H1 (cell line): ENCODE measurements at regions not wholly inside any gene's neighbourhood (a gene's known extent, or its start where the extent isn't known, plus 50 kb on each side); places are given as distances from the start of the nearest gene placed in this dataset.

Source experiments
- CTCF ChIA-PET: fragments of 300-600 bp; sonication (Branson Sonifier 250); formaldehyde crosslinking; loops from one replicate; lab custom pipeline; 2021; ENCODE audit not compliant: partially characterized antibody; lab: Charles Lee
- POLR2A ChIA-PET: fragments of 300-600 bp; sonication (Branson Sonifier 250); formaldehyde crosslinking; loops from one replicate; lab custom pipeline; 2021; ENCODE audit warnings: inconsistent platforms; ENCODE audit not compliant: partially characterized antibody; lab: Charles Lee
- DNase-seq, 2 experiments: peaks; one replicate each; pipeline versions ENCODE4 v3.0.0 to v3.0.0-alpha.2; 2010 to 2022; ENCODE audit warnings: low spot score in 2 of 2, low read depth in 1 of 2, mixed read lengths in 1 of 2
- FAIRE-seq: peaks from 2 replicates; lab custom pipeline; 2011; peaks lifted over from hg19 to GRCh38; lab: Jason Lieb, UNC
- H2AFZ ChIP-seq: 2 replicates; pipeline ENCODE4 v1.8.1; 2012; ENCODE audit warnings: low read length, inconsistent platforms
- H2AK5ac ChIP-seq: 2 replicates; pipeline ENCODE4 v1.6.1; 2013; ENCODE audit warnings: low read depth, low read length
- H2BK120ac ChIP-seq: replicated peaks from 2 replicates; pipeline ENCODE3; 2013; ENCODE audit warnings: low read depth, low read length, inconsistent platforms
- H2BK12ac ChIP-seq: 2 replicates; pipeline ENCODE4 v1.6.1; 2013; ENCODE audit warnings: low read depth, low read length
- H2BK15ac ChIP-seq: 2 replicates; pipeline ENCODE4 v1.6.1; 2013; ENCODE audit warnings: low read length
- H2BK20ac ChIP-seq: 2 replicates; pipeline ENCODE4 v1.6.1; 2013; ENCODE audit warnings: low read length
- H2BK5ac ChIP-seq: 2 replicates; pipeline ENCODE4 v1.6.1; 2013; ENCODE audit warnings: low read depth, low read length
- H3K14ac ChIP-seq: 2 replicates; pipeline ENCODE4 v1.6.1; 2013; ENCODE audit warnings: inconsistent platforms; ENCODE audit not compliant: insufficient read length
- H3K18ac ChIP-seq: 2 replicates; pipeline ENCODE4 v1.6.1; 2013; ENCODE audit warnings: low read length; ENCODE audit errors: extremely low read depth
- H3K23ac ChIP-seq: 2 replicates; pipeline ENCODE4 v1.6.1; 2013; ENCODE audit warnings: inconsistent platforms; ENCODE audit not compliant: insufficient read length
- H3K23me2 ChIP-seq: 2 replicates; pipeline ENCODE4 v1.6.1; 2013; ENCODE audit warnings: low read depth, low read length
- H3K27ac ChIP-seq: 2 replicates; pipeline ENCODE4 v1.6.1; 2011; ENCODE audit warnings: low read depth, low read length, inconsistent platforms
- H3K27me3 ChIP-seq, 4 experiments: replicated peaks in 1 of 4; 1 replicate in 1 of 4; 2 replicates in 3 of 4; pipeline versions ENCODE4 v1.6.1 to v1.8.1; 2011 to 2013; ENCODE audit warnings: low read length in 3 of 4, mild to moderate bottlenecking in 3 of 4, inconsistent platforms in 2 of 4, mixed read lengths in 2 of 4, moderate library complexity in 1 of 4; ENCODE audit not compliant: control insufficient read depth in 3 of 4, insufficient read depth in 3 of 4; ENCODE audit errors: extremely low read depth in 1 of 4
- H3K36me3 ChIP-seq, 4 experiments: 2 replicates each; pipeline versions ENCODE4 v1.6.1 to v1.8.1; 2011 to 2013; ENCODE audit warnings: mild to moderate bottlenecking in 4 of 4, low read length in 3 of 4, moderate library complexity in 2 of 4, control low read depth in 1 of 4, inconsistent platforms in 1 of 4; ENCODE audit not compliant: insufficient read depth in 4 of 4, control insufficient read depth in 2 of 4
- H3K4ac ChIP-seq: replicated peaks from 2 replicates; pipeline ENCODE3; 2013; ENCODE audit warnings: low read length, low read depth, mixed read lengths, inconsistent platforms; ENCODE audit not compliant: insufficient read length
- H3K4me1 ChIP-seq, 4 experiments: replicated peaks in 1 of 4; 1 replicate in 1 of 4; 2 replicates in 3 of 4; pipeline versions ENCODE4 v1.6.1 to v1.8.1; 2011 to 2013; ENCODE audit warnings: low read length in 3 of 4, inconsistent platforms in 2 of 4, mixed read lengths in 1 of 4; ENCODE audit not compliant: insufficient read depth in 4 of 4, control insufficient read depth in 3 of 4
- H3K4me2 ChIP-seq, 2 experiments: 2 replicates each; pipeline versions ENCODE4 v1.6.1 to v1.8.1; 2011 to 2013; ENCODE audit warnings: low read depth in 2 of 2, low read length in 2 of 2, control low read depth in 1 of 2, inconsistent platforms in 1 of 2, mild to moderate bottlenecking in 1 of 2; ENCODE audit not compliant: insufficient read depth in 1 of 2
- H3K4me3 ChIP-seq, 4 experiments: fragments of 200-600, 300-600 bp in 1 of 4; sonication (generic), shearing (Covaris generic), sonication (Bioruptor Twin) in 1 of 4; 2 replicates each; pipeline versions ENCODE4 v1.5.1 to v1.8.1; 2011 to 2016; ENCODE audit warnings: low read length in 4 of 4, low read depth in 3 of 4, control low read depth in 2 of 4, inconsistent platforms in 2 of 4, mild to moderate bottlenecking in 2 of 4, mixed read lengths in 1 of 4, moderate library complexity in 1 of 4; ENCODE audit not compliant: insufficient read depth in 2 of 4; ENCODE audit errors: extremely low read depth in 1 of 4
- H3K56ac ChIP-seq: replicated peaks from 2 replicates; pipeline ENCODE3; 2013; ENCODE audit warnings: low read depth, mild to moderate bottlenecking, mixed read lengths, low read length, inconsistent platforms; ENCODE audit not compliant: insufficient read length
- H3K79me1 ChIP-seq: 2 replicates; pipeline ENCODE4 v1.6.1; 2013; ENCODE audit warnings: low read depth, low read length, control low read depth
- H3K79me2 ChIP-seq, 2 experiments: 2 replicates each; pipeline versions ENCODE4 v1.6.1 to v1.8.1; 2012 to 2013; ENCODE audit warnings: low read length in 2 of 2, mild to moderate bottlenecking in 2 of 2, inconsistent platforms in 1 of 2; ENCODE audit not compliant: insufficient read depth in 2 of 2, control insufficient read depth in 1 of 2
- H3K9ac ChIP-seq, 4 experiments: replicated peaks in 1 of 4; 1 replicate in 1 of 4; 2 replicates in 3 of 4; pipeline versions ENCODE4 v1.6.1 to v1.8.1; 2011 to 2013; ENCODE audit warnings: low read depth in 3 of 4, low read length in 3 of 4, control low read depth in 2 of 4, mild to moderate bottlenecking in 2 of 4, moderate library complexity in 2 of 4, inconsistent platforms in 1 of 4; ENCODE audit errors: extremely low read depth in 1 of 4
- H3K9me3 ChIP-seq, 2 experiments: 2 replicates each; pipeline versions ENCODE4 v1.6.1 to v1.8.1; 2012 to 2013; ENCODE audit warnings: mild to moderate bottlenecking in 2 of 2, moderate library complexity in 2 of 2, control low read depth in 1 of 2, inconsistent platforms in 1 of 2, low read depth in 1 of 2, low read length in 1 of 2, mixed read lengths in 1 of 2; ENCODE audit not compliant: insufficient read depth in 2 of 2
- H4K20me1 ChIP-seq, 2 experiments: replicated peaks in 1 of 2; 2 replicates each; pipeline versions ENCODE3 to v1.8.1; 2011 to 2013; ENCODE audit warnings: inconsistent platforms in 2 of 2, low read length in 2 of 2, mild to moderate bottlenecking in 1 of 2; ENCODE audit not compliant: insufficient read depth in 2 of 2, control insufficient read depth in 1 of 2
- H4K5ac ChIP-seq: 2 replicates; pipeline ENCODE4 v1.6.1; 2013; ENCODE audit warnings: low read length, low read depth, mixed read lengths, inconsistent platforms; ENCODE audit not compliant: insufficient read length
- H4K8ac ChIP-seq: 2 replicates; pipeline ENCODE4 v1.8.0; 2013; ENCODE audit warnings: mild to moderate bottlenecking, moderate library complexity, low read length, inconsistent platforms; ENCODE audit not compliant: insufficient read depth; ENCODE audit errors: extremely low read depth
- H4K91ac ChIP-seq: replicated peaks from 2 replicates; pipeline ENCODE3; 2013; ENCODE audit warnings: low read length, mixed read lengths, inconsistent platforms; ENCODE audit not compliant: insufficient read length
- CEBPB ChIP-seq: IDR thresholded peaks from 2 replicates; pipeline ENCODE4 v1.6.1; 2012; ENCODE audit warnings: low read depth, low read length
- RXRA ChIP-seq: IDR thresholded peaks from 2 replicates; pipeline ENCODE4 v1.6.1; 2011; ENCODE audit warnings: low read depth, mild to moderate bottlenecking, low read length, moderate library complexity; ENCODE audit not compliant: insufficient read depth
- SIN3A ChIP-seq, 2 experiments: IDR thresholded peaks in 1 of 2; conservative IDR thresholded peaks in 1 of 2; 2 replicates each; pipeline ENCODE4 v1.6.1; 2011 to 2012; ENCODE audit warnings: low read length in 2 of 2, improper control_type of control experiment in 1 of 2, low read depth in 1 of 2, mild to moderate bottlenecking in 1 of 2
- WGBS, 2 experiments: shearing (Covaris generic) in 1 of 2; methylation state at CpG; one replicate each; pipeline versions ENCODE4 v1.1.6 to v1.1.7; 2013 to 2015; ENCODE audit warnings: low lambda C conversion rate in 2 of 2, mixed read lengths in 2 of 2, inconsistent platforms in 1 of 2, low coverage in 1 of 2, missing lambda C conversion rate in 1 of 2; ENCODE audit not compliant: insufficient replicate concordance in 2 of 2, insufficient coverage in 1 of 2, insufficient read length in 1 of 2; ENCODE audit errors: extremely low coverage in 1 of 2, missing lambda C conversion rate in 1 of 2; 5-methylcytosine and 5-hydroxymethylcytosine counted together
- TF ChIP-seq, protein P1 (sequence below): IDR thresholded peaks from 2 replicates; pipeline ENCODE4 v1.6.1; 2011; ENCODE audit warnings: low read length, improper control_type of control experiment

DNA sequence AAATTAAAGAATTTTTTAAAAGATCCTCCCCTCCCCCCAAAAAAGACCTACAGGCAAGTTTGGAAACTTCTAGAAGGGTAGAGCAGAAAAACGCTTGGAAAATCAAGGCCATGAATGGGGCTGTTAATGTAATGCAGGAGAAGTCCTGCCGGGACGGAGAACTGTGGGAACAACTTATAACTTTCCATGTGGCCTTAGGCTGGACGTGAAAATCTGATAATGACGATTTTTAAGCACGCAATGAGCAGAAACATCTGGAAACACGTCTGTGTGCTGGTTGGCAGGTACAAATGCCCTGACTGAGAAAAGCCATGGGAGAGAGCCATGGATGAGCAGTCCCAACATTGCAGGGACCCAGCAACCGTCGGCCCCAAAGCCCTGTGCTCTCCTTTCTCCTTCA is 198.7 kb upstream of the RREB1 start:
- Histone ChIP-seq H4K5ac (no peak overlapping the region), H3K18ac (no peak overlapping the region), H3K27me3 (no peaks in the 10 kb centered on the region; a peak in 1 of 7 replicates), H3K36me3 (no peaks in the 10 kb centered on the region), H4K8ac (no peak overlapping the region), H2BK120ac (no peak overlapping the region), H3K23ac (no peak overlapping the region), H3K4me2 (no peak overlapping the region), H3K9ac (no peak overlapping the region), H4K91ac (no peak overlapping the region), H3K4me1 (no peaks in the 10 kb centered on the region), H2AK5ac (no peak overlapping the region), H3K27ac (no peak overlapping the region), H3K9me3 (no peaks in the 10 kb centered on the region), H3K79me2 (no peaks in the 10 kb centered on the region), H2BK15ac (no peak overlapping the region), H3K79me1 (no peaks in the 10 kb centered on the region), H3K14ac (no peak overlapping the region), H3K4me3 (no peak overlapping the region), H2BK12ac (no peak overlapping the region), H3K4ac (no peak overlapping the region), H3K23me2 (no peaks in the 10 kb centered on the region), H4K20me1 (no peaks in the 10 kb centered on the region), H2AFZ (no peak overlapping the region), H3K56ac (no peak overlapping the region), H2BK20ac (no peak overlapping the region), H2BK5ac (no peak overlapping the region)
- FAIRE-seq (no peak), DNase-seq (no peak)
- CTCF ChIA-PET: no interaction called here
- TF ChIP-seq, protein P1, sequence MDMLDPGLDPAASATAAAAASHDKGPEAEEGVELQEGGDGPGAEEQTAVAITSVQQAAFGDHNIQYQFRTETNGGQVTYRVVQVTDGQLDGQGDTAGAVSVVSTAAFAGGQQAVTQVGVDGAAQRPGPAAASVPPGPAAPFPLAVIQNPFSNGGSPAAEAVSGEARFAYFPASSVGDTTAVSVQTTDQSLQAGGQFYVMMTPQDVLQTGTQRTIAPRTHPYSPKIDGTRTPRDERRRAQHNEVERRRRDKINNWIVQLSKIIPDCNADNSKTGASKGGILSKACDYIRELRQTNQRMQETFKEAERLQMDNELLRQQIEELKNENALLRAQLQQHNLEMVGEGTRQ: no peak
- TF ChIP-seq SIN3A (conservative IDR thresholded peaks at IDR 0.05 in 1 of 2, IDR thresholded peaks at IDR 0.05 in 1 of 2; ENCODE audit: low read depth in 1 of 2, low read length in 2 of 2) (no peak), RXRA (no peak), CEBPB (no peak)
- WGBS, 2 experiments: 79% methylated on average over 9 of the region's 9 CpGs; no CpG with 5 or more reads in 1 of the 2 experiments
- POLR2A ChIA-PET: no interaction called here
